ENCODE measurements at regions not wholly inside any gene's neighbourhood (a gene's known extent, or its start where the extent isn't known, plus 50 kb on each side); places are given as distances from the start of the nearest gene placed in this dataset.
A peak's percentile ranks its signal among the peaks of the same experiment; 100 is the strongest.

DNA sequence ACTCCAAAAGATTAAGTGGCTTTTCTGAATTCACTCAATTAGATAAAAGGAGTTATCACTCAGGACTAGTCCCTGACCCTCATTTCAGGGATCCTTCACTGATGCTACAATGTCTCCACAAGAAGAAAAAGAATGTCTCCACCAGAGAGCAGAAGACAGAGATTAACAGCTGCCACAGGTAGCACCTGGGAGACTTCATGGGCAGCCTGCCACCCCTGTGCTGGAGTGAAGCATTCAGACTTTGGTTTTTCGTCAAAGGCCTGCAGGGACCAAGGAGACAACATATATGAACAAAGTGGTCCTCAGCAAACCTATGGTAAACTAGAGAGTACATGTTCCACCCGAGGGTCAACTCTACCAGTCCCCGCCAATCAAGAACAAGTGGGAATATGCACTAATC, 197.0 kb upstream of the ACVR2A start:
- Histone ChIP-seq H3K4me1 (ENCODE audit: control insufficient read depth, insufficient read depth, low read length) (no peaks in the 10 kb centered on the region), H3K27me3 (ENCODE audit: control insufficient read depth, insufficient read depth) (no peaks in the 10 kb centered on the region), H3K4me3 (ENCODE audit: low read length) (no peak overlapping the region), H3K27ac (ENCODE audit: low read length) (no peak overlapping the region), H3K9me3 (ENCODE audit: control insufficient read depth, low read length) (no peaks in the 10 kb centered on the region)
- ATAC-seq, result no peak
- intact Hi-C loops (cut with DNase I), result no loop called here
- 96% methylated on average over 3 of the region's 3 CpGs for WGBS
- no peak for DNase-seq

DNA sequence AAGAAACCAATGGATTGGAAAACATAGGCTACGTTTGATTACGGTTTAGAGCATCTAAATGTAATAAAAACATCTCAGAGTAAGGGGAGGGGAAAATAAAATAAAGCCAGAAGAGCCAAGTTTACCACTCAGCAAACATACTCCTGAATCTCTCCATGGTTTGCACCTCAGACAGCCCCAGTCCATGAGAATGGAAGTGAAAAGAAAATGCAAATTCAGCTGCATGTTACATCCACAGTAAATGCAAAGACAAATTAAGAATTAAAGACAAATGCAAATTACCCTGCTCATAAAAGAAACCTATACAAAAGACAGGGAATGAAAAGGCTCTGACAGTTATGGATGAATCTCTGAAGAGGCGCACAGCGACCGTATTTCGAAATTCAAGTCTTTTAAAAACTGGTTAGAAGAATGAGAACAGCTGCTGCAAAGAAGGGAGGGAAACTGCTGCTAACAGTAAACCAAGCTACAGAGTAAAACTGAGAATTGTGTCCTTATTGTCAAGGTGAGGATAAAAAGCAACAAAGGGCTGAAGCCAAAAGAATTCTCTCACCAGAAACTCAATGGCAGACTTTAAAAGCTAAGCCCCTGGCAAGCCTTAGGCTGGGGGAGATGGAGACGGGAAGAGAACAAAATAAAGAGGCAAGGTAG, 197.9 kb upstream of the ACVR2A start:
- Histone ChIP-seq H3K4me3 (ENCODE audit: low read length) (no peak overlapping the region), H3K4me1 (ENCODE audit: control insufficient read depth, insufficient read depth, low read length) (no peaks in the 10 kb centered on the region), H3K27ac (ENCODE audit: low read length) (no peak overlapping the region), H3K27me3 (ENCODE audit: control insufficient read depth, insufficient read depth) (no peaks in the 10 kb centered on the region), H3K9me3 (ENCODE audit: control insufficient read depth, low read length) (no peaks in the 10 kb centered on the region)
- 84% methylated on average over 7 of the region's 7 CpGs for WGBS
- ATAC-seq (no peak), DNase-seq (no peak)
- intact Hi-C loops (cut with DNase I), result no loop called here

DNA sequence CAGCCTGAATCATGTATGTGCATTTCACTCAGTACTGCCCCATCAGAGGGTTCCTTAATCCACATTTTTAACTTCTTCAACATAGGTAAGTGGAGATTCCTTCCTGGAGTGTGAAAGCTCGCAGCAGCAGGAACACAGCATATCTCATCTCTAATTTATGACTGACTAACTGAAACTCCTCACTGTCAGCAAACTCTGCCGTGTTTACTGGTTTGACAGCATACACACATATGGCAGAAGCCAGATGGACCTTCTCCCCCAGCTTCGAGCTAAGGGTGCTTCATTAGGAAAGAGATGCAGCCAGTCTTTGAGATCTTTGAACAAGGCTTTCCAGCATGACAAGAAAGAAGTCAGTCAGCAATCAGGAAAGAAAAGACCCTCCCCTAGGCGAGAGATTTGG, 200.3 kb upstream of the ACVR2A start:
- Histone ChIP-seq H3K4me1 (ENCODE audit: control insufficient read depth, insufficient read depth, low read length) (no peaks in the 10 kb centered on the region), H3K9me3 (ENCODE audit: control insufficient read depth, low read length) (no peaks in the 10 kb centered on the region), H3K27ac (ENCODE audit: low read length) (no peak overlapping the region), H3K4me3 (ENCODE audit: low read length) (no peak overlapping the region), H3K27me3 (ENCODE audit: control insufficient read depth, insufficient read depth) (no peaks in the 10 kb centered on the region)
- 55% methylated on average over 4 of the region's 4 CpGs for WGBS
- no peak for ATAC-seq
- intact Hi-C loops (cut with DNase I), result no loop called here
- no peak for DNase-seq

DNA sequence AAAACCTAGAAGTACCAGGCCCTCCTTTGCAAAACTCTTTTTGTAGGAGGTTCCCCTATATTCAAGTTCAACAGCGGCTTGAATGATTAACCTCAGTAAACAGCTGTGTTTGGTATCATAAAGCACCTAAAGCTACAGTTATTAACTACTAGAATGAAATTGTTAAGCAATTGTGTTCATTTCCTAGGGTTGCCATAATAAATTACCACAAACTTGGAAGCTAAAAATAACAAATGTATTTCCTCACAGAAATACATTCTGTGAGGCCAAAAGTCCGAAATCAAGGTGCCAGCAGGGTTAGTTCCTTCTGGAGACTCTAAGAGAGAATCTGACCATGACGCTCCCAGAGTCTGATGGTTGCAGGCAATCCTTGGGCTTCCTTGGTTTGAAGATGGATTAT, 202.1 kb upstream of the ACVR2A start:
- Histone ChIP-seq H3K4me3 (ENCODE audit: low read length) (no peak overlapping the region), H3K27ac (ENCODE audit: low read length) (no peak overlapping the region), H3K4me1 (ENCODE audit: control insufficient read depth, insufficient read depth, low read length) (no peaks in the 10 kb centered on the region), H3K9me3 (ENCODE audit: control insufficient read depth, low read length) (no peaks in the 10 kb centered on the region), H3K27me3 (ENCODE audit: control insufficient read depth, insufficient read depth) (no peaks in the 10 kb centered on the region)
- DNase-seq, result no peak
- intact Hi-C loops (cut with DNase I), result no loop called here
- no peak for ATAC-seq
- 93% methylated on average over 3 of the region's 3 CpGs for WGBS

DNA sequence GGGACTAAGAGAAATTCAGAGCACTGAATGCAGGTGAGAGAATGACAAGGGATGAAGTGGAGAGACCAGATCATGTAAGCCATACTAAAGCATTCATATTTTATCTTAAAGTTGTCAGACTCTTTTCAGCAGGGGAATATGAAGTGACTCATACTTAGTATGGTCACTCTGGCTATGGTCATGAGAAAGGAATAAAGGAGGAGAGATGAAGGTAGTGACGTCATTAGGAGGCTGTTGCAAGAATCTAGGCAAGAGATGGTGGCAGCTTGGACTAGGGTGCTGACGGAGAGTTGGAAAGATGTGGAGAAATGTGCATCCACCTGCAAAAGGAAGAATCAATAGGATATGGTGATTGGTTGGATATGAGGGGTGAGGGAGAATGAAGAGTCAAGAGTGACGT, 203.2 kb upstream of the ACVR2A start:
- no peak for DNase-seq
- Histone ChIP-seq H3K27me3 (ENCODE audit: control insufficient read depth, insufficient read depth) (no peaks in the 10 kb centered on the region), H3K27ac (ENCODE audit: low read length) (no peak overlapping the region), H3K4me1 (ENCODE audit: control insufficient read depth, insufficient read depth, low read length) (no peaks in the 10 kb centered on the region), H3K4me3 (ENCODE audit: low read length) (no peak overlapping the region), H3K9me3 (ENCODE audit: control insufficient read depth, low read length) (no peaks in the 10 kb centered on the region)
- intact Hi-C loops (cut with DNase I), result no loop called here
- 78% methylated on average over 3 of the region's 3 CpGs for WGBS
- ATAC-seq, result no peak

DNA sequence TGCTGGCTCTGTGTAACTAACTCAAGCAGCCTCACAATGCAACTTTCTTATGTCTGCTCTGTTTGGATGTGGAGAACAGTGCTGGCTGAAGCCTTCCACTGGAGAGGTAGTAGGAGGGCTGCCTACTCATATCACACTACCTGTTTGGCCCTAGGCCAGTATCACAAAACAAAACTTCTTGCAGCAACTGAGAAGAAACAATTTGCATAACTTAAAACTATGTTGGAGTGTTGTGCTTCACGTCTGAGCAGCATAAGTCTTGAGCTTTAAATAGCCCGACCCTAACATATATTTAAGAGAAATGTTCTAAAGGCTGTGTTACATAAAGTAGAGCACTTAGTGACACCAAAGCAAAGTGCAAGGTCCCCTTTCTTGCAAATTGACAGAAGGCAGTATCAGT, 204.9 kb upstream of the ACVR2A start:
- H3K27ac ChIP-seq (ENCODE audit: low read length), result no peak overlapping the region
- no peaks in the 10 kb centered on the region for H3K4me1 ChIP-seq (ENCODE audit: control insufficient read depth, insufficient read depth, low read length)
- no peaks in the 10 kb centered on the region for H3K9me3 ChIP-seq (ENCODE audit: control insufficient read depth, low read length)
- H3K4me3 ChIP-seq (ENCODE audit: low read length), result no peak overlapping the region
- no peak for ATAC-seq
- no peak for DNase-seq
- intact Hi-C loops (cut with DNase I), result no loop called here
- WGBS, result 78% methylated on average over 2 of the region's 2 CpGs
- H3K27me3 ChIP-seq (ENCODE audit: control insufficient read depth, insufficient read depth), result no peaks in the 10 kb centered on the region

DNA sequence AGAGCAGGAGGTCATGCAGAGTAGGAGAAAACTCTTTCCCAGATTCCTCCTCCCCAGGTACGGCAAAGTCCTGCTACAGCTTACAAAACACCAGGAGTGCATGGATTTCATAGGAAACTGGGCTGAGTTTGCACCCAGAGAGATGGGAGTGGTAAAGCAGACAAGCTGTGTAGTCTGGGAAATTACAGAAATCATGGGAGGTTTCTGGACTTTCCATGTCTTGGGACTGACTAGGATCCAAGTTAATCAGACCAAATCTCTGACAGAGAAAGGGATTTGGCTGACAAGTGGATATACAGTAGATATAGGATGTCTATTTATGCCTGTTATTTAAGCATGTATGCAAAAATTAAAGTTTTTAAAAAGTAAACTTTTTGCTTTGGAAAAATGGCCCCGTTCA, 205.4 kb upstream of the ACVR2A start:
- DNase-seq (no peak), ATAC-seq (no peak)
- WGBS, result 92% methylated on average over 2 of the region's 2 CpGs
- Histone ChIP-seq H3K9me3 (ENCODE audit: control insufficient read depth, low read length) (no peaks in the 10 kb centered on the region), H3K4me1 (ENCODE audit: control insufficient read depth, insufficient read depth, low read length) (no peaks in the 10 kb centered on the region), H3K27ac (ENCODE audit: low read length) (no peak overlapping the region), H3K27me3 (ENCODE audit: control insufficient read depth, insufficient read depth) (no peaks in the 10 kb centered on the region), H3K4me3 (ENCODE audit: low read length) (no peak overlapping the region)
- intact Hi-C loops (cut with DNase I), result no loop called here

DNA sequence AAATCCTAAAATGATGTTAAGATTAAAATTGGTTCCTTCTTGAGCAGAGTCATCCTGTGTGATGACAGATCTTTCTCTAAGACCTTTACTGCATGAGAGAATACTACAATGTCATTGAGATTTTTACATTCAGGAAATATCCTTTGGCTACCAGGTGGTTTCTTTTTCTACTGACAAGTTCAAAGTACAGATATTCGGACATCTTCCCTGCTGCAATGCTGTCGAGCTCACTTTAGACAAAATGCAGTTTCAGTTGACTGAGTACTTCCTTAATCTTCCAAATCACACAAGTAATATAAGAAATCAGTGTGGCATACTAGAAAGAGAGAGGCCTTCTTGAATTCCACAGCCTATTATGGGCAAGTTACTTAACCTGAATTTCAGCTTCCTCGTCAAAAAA, 207.9 kb upstream of the ACVR2A start:
- Histone ChIP-seq H3K4me1 (ENCODE audit: control insufficient read depth, insufficient read depth, low read length) (no peaks in the 10 kb centered on the region), H3K27ac (ENCODE audit: low read length) (no peak overlapping the region), H3K27me3 (ENCODE audit: control insufficient read depth, insufficient read depth) (no peaks in the 10 kb centered on the region), H3K9me3 (ENCODE audit: control insufficient read depth, low read length) (no peaks in the 10 kb centered on the region), H3K4me3 (ENCODE audit: low read length) (no peak overlapping the region)
- ATAC-seq (no peak), DNase-seq (no peak)
- intact Hi-C loops (cut with DNase I), result no loop called here
- WGBS, result 56% methylated on average over 3 of the region's 3 CpGs

DNA sequence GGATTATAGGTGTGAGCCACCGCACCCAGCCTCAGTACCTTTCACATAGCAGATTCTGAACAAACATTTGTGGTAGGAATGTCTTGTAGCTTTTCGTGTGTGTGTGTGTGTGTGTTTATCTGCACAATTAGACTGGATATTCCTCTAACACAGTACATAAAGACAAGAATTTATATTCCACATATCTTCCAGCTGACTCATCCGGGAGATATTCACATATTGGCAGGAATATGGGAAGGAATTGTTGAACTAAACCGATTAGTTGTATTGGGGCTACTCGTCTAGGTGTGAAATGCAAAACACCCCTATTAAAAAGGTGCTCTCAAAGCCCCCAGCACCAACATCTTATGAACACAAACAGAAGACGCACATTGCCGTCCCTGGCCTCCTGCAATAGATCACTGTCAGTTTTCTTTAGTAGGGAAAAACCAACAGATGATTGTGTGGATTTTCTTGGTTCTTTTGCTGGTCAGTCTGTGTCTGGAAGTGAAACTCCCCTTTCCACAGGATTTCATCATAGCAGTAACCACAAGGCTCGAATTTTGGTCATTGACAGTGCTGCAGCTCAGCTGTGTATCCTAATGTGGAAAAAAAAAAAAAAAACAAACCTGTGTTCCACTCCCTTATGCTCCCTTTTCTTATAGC, 208.5 kb upstream of the ACVR2A start:
- intact Hi-C loops (cut with DNase I), result no loop called here
- no peak overlapping the region for H3K27ac ChIP-seq (ENCODE audit: low read length)
- no peaks in the 10 kb centered on the region for H3K4me1 ChIP-seq (ENCODE audit: control insufficient read depth, insufficient read depth, low read length)
- 51% methylated on average over 8 of the region's 8 CpGs for WGBS
- no peak for DNase-seq
- H3K9me3 ChIP-seq (ENCODE audit: control insufficient read depth, low read length), result no peaks in the 10 kb centered on the region
- H3K27me3 ChIP-seq (ENCODE audit: control insufficient read depth, insufficient read depth), result no peaks in the 10 kb centered on the region
- H3K4me3 ChIP-seq (ENCODE audit: low read length), result no peak overlapping the region
- peak in 1 of 2 donors; percentile 50 for ATAC-seq

DNA sequence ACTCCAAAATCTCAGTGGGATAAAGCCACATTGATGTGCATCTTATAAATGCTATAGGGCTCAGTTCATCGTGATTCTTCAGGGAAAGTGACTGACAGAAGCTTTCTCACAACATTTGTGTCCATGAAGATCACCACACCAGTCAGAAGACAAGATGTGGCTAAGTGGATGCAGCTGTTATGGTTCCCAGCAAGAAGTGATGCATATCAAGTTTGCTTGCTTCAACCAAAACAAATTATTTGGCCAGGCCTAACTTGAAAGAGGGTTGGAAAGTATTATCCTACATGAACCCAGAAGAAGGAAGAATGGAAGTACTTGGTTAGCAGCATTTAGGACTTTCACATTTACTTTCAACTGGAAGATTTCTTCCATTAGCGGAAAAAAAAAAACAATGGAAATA, 210.0 kb upstream of the ACVR2A start:
- Histone ChIP-seq H3K27ac (ENCODE audit: low read length) (no peak overlapping the region), H3K27me3 (ENCODE audit: control insufficient read depth, insufficient read depth) (no peaks in the 10 kb centered on the region), H3K4me3 (ENCODE audit: low read length) (no peak overlapping the region), H3K4me1 (ENCODE audit: control insufficient read depth, insufficient read depth, low read length) (no peaks in the 10 kb centered on the region), H3K9me3 (ENCODE audit: control insufficient read depth, low read length) (no peaks in the 10 kb centered on the region)
- WGBS, result 87% methylated on average over 2 of the region's 2 CpGs
- intact Hi-C loops (cut with DNase I), result no loop called here
- ATAC-seq (no peak), DNase-seq (no peak)

DNA sequence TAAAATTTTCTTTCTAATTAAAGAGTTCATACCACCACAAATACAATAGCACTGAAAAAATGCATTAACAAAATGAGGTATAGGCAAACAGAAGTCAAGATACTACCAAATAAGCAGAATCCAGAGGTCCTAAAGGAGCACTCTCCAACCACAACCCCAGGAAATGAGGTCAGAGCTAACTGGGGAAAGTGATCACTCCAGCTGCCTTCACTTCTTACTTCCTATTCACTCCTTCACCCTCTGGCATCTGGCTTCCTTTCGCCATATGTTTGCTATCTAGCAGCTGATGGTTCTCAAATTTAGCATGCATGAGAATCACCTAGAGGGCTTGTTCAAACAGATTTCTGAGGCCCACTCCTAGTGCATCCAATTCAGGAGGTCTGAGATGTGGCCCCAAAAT, 212.6 kb upstream of the ACVR2A start:
- no peaks in the 10 kb centered on the region for H3K9me3 ChIP-seq (ENCODE audit: control insufficient read depth, low read length)
- H3K27ac ChIP-seq (ENCODE audit: low read length), result no peak overlapping the region
- H3K4me3 ChIP-seq (ENCODE audit: low read length), result no peak overlapping the region
- ATAC-seq, result no peak
- H3K27me3 ChIP-seq (ENCODE audit: control insufficient read depth, insufficient read depth), result no peaks in the 10 kb centered on the region
- no peaks in the 10 kb centered on the region for H3K4me1 ChIP-seq (ENCODE audit: control insufficient read depth, insufficient read depth, low read length)
- 80% methylated on average over 1 of the region's 1 CpG for WGBS
- no peak for DNase-seq
- intact Hi-C loops (cut with DNase I), result no loop called here

DNA sequence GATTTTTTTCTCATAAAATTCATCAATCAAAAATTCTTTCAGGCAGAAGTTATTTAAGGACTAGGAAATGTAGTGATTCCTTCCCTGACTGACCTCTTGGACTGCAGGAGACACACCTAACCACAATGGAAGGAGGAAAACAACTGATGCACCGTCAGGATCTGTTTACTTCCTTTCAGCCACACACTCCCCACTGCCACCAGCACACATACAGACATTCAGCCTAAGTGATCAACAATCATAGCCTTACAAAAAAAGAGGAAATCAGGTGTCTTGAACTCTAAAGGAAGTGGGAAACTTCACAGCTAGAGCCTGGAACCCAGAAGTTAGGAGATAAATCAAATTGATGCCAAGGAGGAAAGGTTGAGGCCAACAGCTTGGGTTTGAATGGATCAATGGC, 213.5 kb upstream of the ACVR2A start:
- 36% methylated on average over 1 of the region's 1 CpG for WGBS
- intact Hi-C loops (cut with DNase I), result no loop called here
- ATAC-seq, result no peak
- no peaks in the 10 kb centered on the region for H3K27me3 ChIP-seq (ENCODE audit: control insufficient read depth, insufficient read depth)
- no peak for DNase-seq
- H3K9me3 ChIP-seq (ENCODE audit: control insufficient read depth, low read length), result no peaks in the 10 kb centered on the region
- H3K27ac ChIP-seq (ENCODE audit: low read length), result no peak overlapping the region
- H3K4me1 ChIP-seq (ENCODE audit: control insufficient read depth, insufficient read depth, low read length), result no peaks in the 10 kb centered on the region
- no peak overlapping the region for H3K4me3 ChIP-seq (ENCODE audit: low read length)
